HepG2 (cell line): ENCODE measurements at regions not wholly inside any gene's neighbourhood (a gene's known extent, or its start where the extent isn't known, plus 50 kb on each side); places are given as distances from the start of the nearest gene placed in this dataset.

ENCODE experiments used
- CBX5 ChIP-seq: sonication (generic); formaldehyde crosslinking; IDR thresholded peaks from 2 replicates; pipeline ENCODE4 v1.4.0; 2020; ENCODE audit warnings: missing genetic modification reagents, borderline replicate concordance
- ESRRA ChIP-seq: sonication (generic); formaldehyde crosslinking; IDR thresholded peaks from 2 replicates; pipeline ENCODE4 v1.5.1; 2020; ENCODE audit warnings: mild to moderate bottlenecking, low read depth, missing genetic modification reagents
- KLF16 ChIP-seq, 2 experiments: sonication (generic) in 1 of 2; formaldehyde crosslinking in 1 of 2; IDR thresholded peaks; 2 replicates each; pipeline versions ENCODE4 v1.6.1 to v1.8.0; 2016 to 2023; ENCODE audit warnings: missing genetic modification reagents in 2 of 2, missing compliant biosample characterization in 1 of 2
- POLR2A ChIP-seq, 2 experiments: IDR thresholded peaks; 2 replicates each; pipeline ENCODE4 v1.6.1; 2011; ENCODE audit warnings: low read depth in 2 of 2, low read length in 2 of 2, mild to moderate bottlenecking in 1 of 2, moderate library complexity in 1 of 2; ENCODE audit not compliant: insufficient read depth in 1 of 2
- POLR2AphosphoS5 ChIP-seq: IDR thresholded peaks from 2 replicates; pipeline ENCODE4 v1.6.1; 2012; ENCODE audit warnings: low read depth, low read length
- REST ChIP-seq, 2 experiments: IDR thresholded peaks; 2 replicates each; pipeline ENCODE4 v1.6.1; 2011 to 2012; ENCODE audit warnings: low read length in 2 of 2, borderline replicate concordance in 1 of 2, low read depth in 1 of 2, mild to moderate bottlenecking in 1 of 2, moderate library complexity in 1 of 2
- SAP130 ChIP-seq: IDR thresholded peaks from 2 replicates; pipeline ENCODE4 v1.6.1; 2016; ENCODE audit warnings: low read depth
- SMC3 ChIP-seq: IDR thresholded peaks from 2 replicates; pipeline ENCODE4 v1.6.1; 2011; ENCODE audit warnings: low read length, improper control_type of control experiment
- ZKSCAN1 ChIP-seq: fragments of 150-350 bp; IDR thresholded peaks from 2 replicates; pipeline ENCODE4 v1.6.1; 2014; ENCODE audit warnings: low read length

- no peak for TF ChIP-seq POLR2AphosphoS5
- TF ChIP-seq CBX5: no peak
- no peak for TF ChIP-seq SMC3
- TF ChIP-seq REST (IDR thresholded peaks at IDR 0.05; ENCODE audit: borderline replicate concordance in 1 of 2, low read depth in 1 of 2, low read length in 2 of 2): no peak
- no peak for TF ChIP-seq ZKSCAN1
- TF ChIP-seq KLF16 (CRISPR knock-in tag; IDR thresholded peaks at IDR 0.05): no peak
- TF ChIP-seq SAP130 (CRISPR knock-in tag): no peak
- no peak for TF ChIP-seq POLR2A (IDR thresholded peaks at IDR 0.05; ENCODE audit: insufficient read depth in 1 of 2, low read depth in 2 of 2, low read length in 2 of 2)
- no peak for TF ChIP-seq ESRRA (CRISPR knock-in tag)
These were observed 108.7 kb upstream of the MIS18BP1 start for GRCh38 chr14:45361727-45362126.
